ENCODE measurements at regions not wholly inside any gene's neighbourhood (a gene's known extent, or its start where the extent isn't known, plus 50 kb on each side); places are given as distances from the start of the nearest gene placed in this dataset.

DNA sequence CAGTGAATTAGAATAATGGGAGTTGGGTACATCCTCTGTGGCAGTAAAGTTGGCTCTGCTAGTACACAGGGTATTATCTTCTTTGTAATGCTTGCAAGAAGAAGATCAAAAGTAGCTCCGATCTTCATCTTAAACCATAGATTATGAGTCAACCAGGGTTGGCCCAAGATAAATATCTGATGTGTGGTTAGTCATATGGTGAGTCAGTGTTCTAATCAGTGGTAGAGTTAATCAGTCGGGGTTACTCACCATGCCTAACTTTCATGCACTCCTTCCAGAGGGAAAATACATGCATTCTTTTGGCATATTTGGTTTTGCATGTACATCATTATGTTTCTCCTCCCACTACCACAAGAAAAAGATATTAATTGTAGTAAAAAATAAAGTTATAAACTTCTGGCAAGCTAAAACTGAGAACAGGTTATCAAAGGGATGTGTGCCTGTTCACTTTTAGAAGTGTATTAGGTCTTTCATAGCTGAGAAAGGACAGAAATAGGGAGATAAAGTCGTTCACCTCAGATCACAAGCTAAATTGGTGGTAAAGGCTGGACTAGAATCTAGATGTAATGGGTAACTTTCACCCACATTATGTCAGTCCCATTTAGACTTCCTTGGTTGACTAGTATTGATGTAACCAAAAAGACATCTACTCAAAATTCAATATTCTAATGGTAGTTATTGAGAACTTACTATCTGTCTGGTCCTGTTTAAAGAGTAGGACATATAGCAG lies 684.4 kb downstream of the IRS1 start:
- Histone ChIP-seq H3K27me3 (ENCODE audit: control insufficient read depth, insufficient read depth, low read length) (no peaks in the 10 kb centered on the region), H3K27ac (ENCODE audit: low read depth in 2 of 2, low read length in 2 of 2) (no peak overlapping the region), H3K9me3 (ENCODE audit: control insufficient read depth in 2 of 3, insufficient read depth in 1 of 3, low read length in 3 of 3) (no peaks in the 10 kb centered on the region), H3K4me1 (ENCODE audit: control insufficient read depth in 2 of 3, insufficient read depth in 2 of 3, low read depth in 1 of 3, low read length in 3 of 3) (no peaks in the 10 kb centered on the region), H3K36me3 (ENCODE audit: control insufficient read depth in 2 of 3, insufficient read depth in 3 of 3, low read length in 3 of 3) (no peaks in the 10 kb centered on the region), H3K9ac (ENCODE audit: low read length in 3 of 3) (no peak overlapping the region), H3K4me3 (ENCODE audit: low read length in 3 of 3) (no peak overlapping the region)
- DNase-seq (no peak), FAIRE-seq (no peak)
- intact Hi-C loops (cut with DNase I), result no loop called here
- TF ChIP-seq, protein P1, sequence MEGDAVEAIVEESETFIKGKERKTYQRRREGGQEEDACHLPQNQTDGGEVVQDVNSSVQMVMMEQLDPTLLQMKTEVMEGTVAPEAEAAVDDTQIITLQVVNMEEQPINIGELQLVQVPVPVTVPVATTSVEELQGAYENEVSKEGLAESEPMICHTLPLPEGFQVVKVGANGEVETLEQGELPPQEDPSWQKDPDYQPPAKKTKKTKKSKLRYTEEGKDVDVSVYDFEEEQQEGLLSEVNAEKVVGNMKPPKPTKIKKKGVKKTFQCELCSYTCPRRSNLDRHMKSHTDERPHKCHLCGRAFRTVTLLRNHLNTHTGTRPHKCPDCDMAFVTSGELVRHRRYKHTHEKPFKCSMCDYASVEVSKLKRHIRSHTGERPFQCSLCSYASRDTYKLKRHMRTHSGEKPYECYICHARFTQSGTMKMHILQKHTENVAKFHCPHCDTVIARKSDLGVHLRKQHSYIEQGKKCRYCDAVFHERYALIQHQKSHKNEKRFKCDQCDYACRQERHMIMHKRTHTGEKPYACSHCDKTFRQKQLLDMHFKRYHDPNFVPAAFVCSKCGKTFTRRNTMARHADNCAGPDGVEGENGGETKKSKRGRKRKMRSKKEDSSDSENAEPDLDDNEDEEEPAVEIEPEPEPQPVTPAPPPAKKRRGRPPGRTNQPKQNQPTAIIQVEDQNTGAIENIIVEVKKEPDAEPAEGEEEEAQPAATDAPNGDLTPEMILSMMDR (IDR thresholded peaks at IDR 0.05; ENCODE audit: borderline replicate concordance, extremely low read depth, insufficient read depth), result no peak

DNA sequence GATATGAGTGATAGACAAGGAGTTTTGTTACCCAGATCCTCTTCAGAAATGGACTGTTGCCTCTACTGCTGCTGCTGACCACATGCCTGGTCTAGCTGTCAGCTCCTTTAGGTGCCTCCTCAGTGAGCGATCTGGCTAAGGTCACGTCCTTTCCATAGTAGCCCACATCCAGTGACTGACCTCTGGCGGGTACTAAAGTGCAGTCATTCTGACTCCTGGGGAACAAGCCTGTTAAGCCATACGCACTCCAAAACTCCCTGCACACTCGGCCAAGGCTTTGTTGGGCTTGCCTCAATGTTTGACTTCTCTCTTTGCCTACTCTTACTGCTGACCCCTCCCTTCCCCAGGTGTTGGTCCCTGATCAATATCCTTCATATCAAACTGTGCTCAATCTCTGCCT lies 685.2 kb downstream of the IRS1 start:
- Histone ChIP-seq H3K27me3 (ENCODE audit: control insufficient read depth, insufficient read depth, low read length) (no peaks in the 10 kb centered on the region), H3K36me3 (ENCODE audit: control insufficient read depth in 2 of 3, insufficient read depth in 3 of 3, low read length in 3 of 3) (no peaks in the 10 kb centered on the region), H3K9ac (ENCODE audit: low read length in 3 of 3) (no peak overlapping the region), H3K4me1 (ENCODE audit: control insufficient read depth in 2 of 3, insufficient read depth in 2 of 3, low read depth in 1 of 3, low read length in 3 of 3) (no peaks in the 10 kb centered on the region), H3K4me3 (ENCODE audit: low read length in 3 of 3) (no peak overlapping the region), H3K9me3 (ENCODE audit: control insufficient read depth in 2 of 3, insufficient read depth in 1 of 3, low read length in 3 of 3) (no peaks in the 10 kb centered on the region), H3K27ac (ENCODE audit: low read depth in 2 of 2, low read length in 2 of 2) (no peak overlapping the region)
- TF ChIP-seq, protein P1 (IDR thresholded peaks at IDR 0.05; ENCODE audit: borderline replicate concordance, extremely low read depth, insufficient read depth), result no peak
- intact Hi-C loops (cut with DNase I), result no loop called here
- FAIRE-seq, result no peak
- no peak for DNase-seq

DNA sequence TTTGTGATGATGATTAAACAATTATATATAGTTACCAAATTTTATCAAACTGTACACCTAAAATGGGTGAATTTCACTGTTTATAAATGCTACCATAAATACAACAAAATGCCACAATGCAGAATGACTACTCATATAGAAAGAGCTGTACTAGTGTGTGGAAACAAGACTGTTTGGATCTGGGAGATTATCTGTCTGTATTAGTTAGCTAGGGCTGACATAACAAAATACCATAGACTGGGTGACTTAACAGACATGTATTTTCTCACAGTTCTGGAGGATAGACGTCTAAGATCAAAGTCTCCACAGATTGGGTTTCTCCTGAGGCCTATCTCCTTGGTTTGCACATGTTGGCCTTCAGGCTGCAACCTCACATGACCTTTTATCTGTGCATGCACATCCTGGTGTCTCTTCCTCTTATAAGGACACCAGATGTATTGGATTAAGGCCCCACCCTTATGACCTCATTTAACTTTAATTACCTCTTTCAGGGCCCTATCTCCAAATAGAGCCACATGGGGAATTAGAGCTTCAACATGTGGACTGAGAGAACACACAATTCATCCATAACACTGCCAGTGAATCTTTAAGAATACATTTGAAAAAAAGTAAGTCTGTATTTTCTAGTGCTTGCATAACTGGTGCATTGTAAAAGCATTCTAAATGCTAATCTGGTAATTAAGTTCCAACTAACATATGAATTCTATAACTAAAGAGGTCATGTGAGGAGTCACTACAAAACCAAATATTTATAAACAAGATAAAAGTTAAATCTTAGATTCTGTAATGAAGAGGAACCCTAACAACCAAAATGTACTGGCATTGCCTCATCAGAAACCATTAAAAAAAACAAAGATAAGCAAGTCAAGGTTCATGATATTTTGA lies 699.6 kb downstream of the NYAP2 start:
- no peak overlapping the region for H3K27ac ChIP-seq (ENCODE audit: low read depth in 2 of 2, low read length in 2 of 2)
- no peaks in the 10 kb centered on the region for H3K27me3 ChIP-seq (ENCODE audit: control insufficient read depth, insufficient read depth, low read length)
- peaks cover 0 to 3% (median 1%) of the 10 kb centered on the region in 3 donors for H3K9me3 ChIP-seq (ENCODE audit: control insufficient read depth in 2 of 3, insufficient read depth in 1 of 3, low read length in 3 of 3)
- intact Hi-C loops (cut with DNase I), result no loop called here
- H3K4me3 ChIP-seq (ENCODE audit: low read length in 3 of 3), result no peak overlapping the region
- FAIRE-seq, result no peak
- TF ChIP-seq, protein P1 (IDR thresholded peaks at IDR 0.05; ENCODE audit: borderline replicate concordance, extremely low read depth, insufficient read depth), result no peak
- H3K4me1 ChIP-seq (ENCODE audit: control insufficient read depth in 2 of 3, insufficient read depth in 2 of 3, low read depth in 1 of 3, low read length in 3 of 3), result no peaks in the 10 kb centered on the region
- DNase-seq, result no peak
- no peak overlapping the region for H3K9ac ChIP-seq (ENCODE audit: low read length in 3 of 3)
- no peaks in the 10 kb centered on the region for H3K36me3 ChIP-seq (ENCODE audit: control insufficient read depth in 2 of 3, insufficient read depth in 3 of 3, low read length in 3 of 3)
